Loucy (cell line): ENCODE measurements at regions not wholly inside any gene's neighbourhood (a gene's known extent, or its start where the extent isn't known, plus 50 kb on each side); places are given as distances from the start of the nearest gene placed in this dataset.

Experiments
- EZH2phosphoT487 ChIP-seq: fragments of 200-600 bp; IDR thresholded peaks from 2 replicates; pipeline ENCODE4 v1.6.1; 2018; ENCODE audit warnings: antibody characterized with exemption, mild to moderate bottlenecking, moderate library complexity, borderline replicate concordance
- TF ChIP-seq, protein P1 (sequence below): fragments of 200-600 bp; sonication (generic); conservative IDR thresholded peaks from 2 replicates; pipeline ENCODE4 v1.5.1; 2014; ENCODE audit warnings: mild to moderate bottlenecking, antibody characterized with exemption, low read length

DNA sequence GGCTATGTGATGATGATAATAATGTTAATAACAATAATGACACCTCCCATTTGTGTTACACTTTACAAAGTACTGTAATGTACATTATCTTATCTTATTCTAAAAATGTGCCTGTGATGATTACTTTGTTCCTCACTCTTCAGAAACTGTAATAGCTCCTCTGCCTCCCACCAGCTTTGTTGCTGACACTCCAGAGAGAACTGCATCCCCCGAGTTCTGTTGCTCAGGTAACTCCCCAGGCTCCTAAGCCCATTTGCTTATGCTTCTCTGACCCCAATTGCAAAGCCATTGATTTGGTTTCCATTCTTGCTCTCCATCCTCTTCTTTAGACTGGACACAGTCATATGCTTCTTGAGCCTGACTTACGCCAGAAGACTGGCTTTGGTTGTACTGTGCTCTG, 319.7 kb downstream of the EPM2A start:
- TF ChIP-seq, protein P1, sequence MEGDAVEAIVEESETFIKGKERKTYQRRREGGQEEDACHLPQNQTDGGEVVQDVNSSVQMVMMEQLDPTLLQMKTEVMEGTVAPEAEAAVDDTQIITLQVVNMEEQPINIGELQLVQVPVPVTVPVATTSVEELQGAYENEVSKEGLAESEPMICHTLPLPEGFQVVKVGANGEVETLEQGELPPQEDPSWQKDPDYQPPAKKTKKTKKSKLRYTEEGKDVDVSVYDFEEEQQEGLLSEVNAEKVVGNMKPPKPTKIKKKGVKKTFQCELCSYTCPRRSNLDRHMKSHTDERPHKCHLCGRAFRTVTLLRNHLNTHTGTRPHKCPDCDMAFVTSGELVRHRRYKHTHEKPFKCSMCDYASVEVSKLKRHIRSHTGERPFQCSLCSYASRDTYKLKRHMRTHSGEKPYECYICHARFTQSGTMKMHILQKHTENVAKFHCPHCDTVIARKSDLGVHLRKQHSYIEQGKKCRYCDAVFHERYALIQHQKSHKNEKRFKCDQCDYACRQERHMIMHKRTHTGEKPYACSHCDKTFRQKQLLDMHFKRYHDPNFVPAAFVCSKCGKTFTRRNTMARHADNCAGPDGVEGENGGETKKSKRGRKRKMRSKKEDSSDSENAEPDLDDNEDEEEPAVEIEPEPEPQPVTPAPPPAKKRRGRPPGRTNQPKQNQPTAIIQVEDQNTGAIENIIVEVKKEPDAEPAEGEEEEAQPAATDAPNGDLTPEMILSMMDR, result no peak
- TF ChIP-seq EZH2phosphoT487, result no peak
